ENCODE measurements at regions not wholly inside any gene's neighbourhood (a gene's known extent, or its start where the extent isn't known, plus 50 kb on each side); places are given as distances from the start of the nearest gene placed in this dataset.

DNA sequence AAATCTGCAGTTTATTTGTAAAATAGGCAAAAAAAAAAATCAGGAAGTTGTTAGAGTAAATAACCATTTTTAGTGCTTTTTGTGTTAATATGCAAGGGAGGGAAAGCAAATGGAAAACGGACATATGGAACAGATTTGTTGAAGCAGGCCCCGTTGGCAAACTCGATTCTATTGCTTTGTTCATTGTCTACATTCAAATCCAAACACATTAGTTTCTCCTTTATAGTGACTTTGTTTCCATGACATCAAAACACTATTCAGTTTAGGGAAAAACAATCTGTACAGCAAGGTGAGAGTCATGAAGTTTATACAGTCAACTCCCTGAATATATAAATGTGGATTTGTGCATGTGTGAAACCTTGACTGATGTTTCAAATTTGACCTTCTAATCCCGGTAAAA is 142.2 kb downstream of the FAM47A start:
- no peaks in the 10 kb centered on the region for H3K36me3 ChIP-seq
- WGBS, result 40% methylated on average over 4 of the region's 4 CpGs
- H3K27me3 ChIP-seq (replicated peaks; ENCODE audit: insufficient read depth), result no peaks in the 10 kb centered on the region
- no peaks in the 10 kb centered on the region for H3K4me1 ChIP-seq (replicated peaks)
- no peak overlapping the region for H3K27ac ChIP-seq
- H3K9me3 ChIP-seq, result no peaks in the 10 kb centered on the region
- intact Hi-C loops (cut with DNase I), result no loop called here
- no peak for DNase-seq (ENCODE audit: low spot score)
- no peak overlapping the region for H3K4me3 ChIP-seq
- TF ChIP-seq, protein P1, sequence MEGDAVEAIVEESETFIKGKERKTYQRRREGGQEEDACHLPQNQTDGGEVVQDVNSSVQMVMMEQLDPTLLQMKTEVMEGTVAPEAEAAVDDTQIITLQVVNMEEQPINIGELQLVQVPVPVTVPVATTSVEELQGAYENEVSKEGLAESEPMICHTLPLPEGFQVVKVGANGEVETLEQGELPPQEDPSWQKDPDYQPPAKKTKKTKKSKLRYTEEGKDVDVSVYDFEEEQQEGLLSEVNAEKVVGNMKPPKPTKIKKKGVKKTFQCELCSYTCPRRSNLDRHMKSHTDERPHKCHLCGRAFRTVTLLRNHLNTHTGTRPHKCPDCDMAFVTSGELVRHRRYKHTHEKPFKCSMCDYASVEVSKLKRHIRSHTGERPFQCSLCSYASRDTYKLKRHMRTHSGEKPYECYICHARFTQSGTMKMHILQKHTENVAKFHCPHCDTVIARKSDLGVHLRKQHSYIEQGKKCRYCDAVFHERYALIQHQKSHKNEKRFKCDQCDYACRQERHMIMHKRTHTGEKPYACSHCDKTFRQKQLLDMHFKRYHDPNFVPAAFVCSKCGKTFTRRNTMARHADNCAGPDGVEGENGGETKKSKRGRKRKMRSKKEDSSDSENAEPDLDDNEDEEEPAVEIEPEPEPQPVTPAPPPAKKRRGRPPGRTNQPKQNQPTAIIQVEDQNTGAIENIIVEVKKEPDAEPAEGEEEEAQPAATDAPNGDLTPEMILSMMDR (IDR thresholded peaks at IDR 0.05), result no peak
- TF ChIP-seq POLR2AphosphoS5 (IDR thresholded peaks at IDR 0.05) (no peak), POLR2A (IDR thresholded peaks at IDR 0.05) (no peak)

DNA sequence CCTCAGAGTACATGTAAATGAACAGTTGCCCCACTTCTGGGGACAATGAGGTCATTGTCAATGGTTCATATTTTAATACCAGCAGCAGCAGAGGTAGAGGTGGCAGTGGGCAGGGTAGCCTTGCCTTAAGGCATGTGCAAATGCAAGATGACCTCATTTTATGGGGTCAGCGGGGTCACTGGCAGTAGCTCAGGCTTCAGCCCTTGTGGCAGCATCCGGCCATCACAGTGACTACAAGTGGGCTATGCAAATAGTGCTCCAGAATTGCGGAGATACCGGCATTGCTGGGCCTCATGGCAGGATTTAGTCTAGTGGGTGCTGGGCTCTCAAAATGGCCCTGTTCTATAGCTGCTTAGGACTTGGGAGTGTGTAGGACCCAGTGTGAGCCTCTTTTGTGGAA is 144.7 kb downstream of the FAM47A start:
- Histone ChIP-seq H3K4me3 (no peak overlapping the region), H3K27me3 (replicated peaks; ENCODE audit: insufficient read depth) (no peaks in the 10 kb centered on the region), H3K36me3 (no peaks in the 10 kb centered on the region), H3K9me3 (no peaks in the 10 kb centered on the region), H3K4me1 (replicated peaks) (no peaks in the 10 kb centered on the region), H3K27ac (no peak overlapping the region)
- intact Hi-C loops (cut with DNase I), result no loop called here
- no peak for DNase-seq (ENCODE audit: low spot score)
- WGBS, result 100% methylated on average over 1 of the region's 4 CpGs
- no peak for TF ChIP-seq POLR2AphosphoS5 (IDR thresholded peaks at IDR 0.05)
- TF ChIP-seq, protein P1 (IDR thresholded peaks at IDR 0.05), result no peak
- no peak for TF ChIP-seq POLR2A (IDR thresholded peaks at IDR 0.05)

DNA sequence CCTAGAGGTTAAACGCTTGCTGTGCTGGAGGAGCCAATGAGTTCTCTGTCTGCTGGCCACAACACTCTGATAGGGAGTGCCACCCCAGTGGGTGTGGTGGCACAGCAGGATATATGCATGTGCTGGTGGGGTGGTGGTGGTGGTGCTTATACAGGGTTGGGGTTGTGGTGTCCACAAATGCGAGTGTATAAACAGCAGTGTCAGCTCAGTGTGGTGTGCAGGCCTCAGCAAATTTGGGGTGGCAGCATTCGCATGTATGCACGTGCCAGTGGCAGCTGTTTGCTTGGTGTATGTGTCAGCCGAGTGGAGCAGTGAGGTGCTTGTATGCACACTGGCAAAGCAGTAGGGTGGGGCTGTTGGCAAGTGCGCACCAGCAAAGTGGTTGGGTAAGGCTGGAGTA is 157.4 kb downstream of the FAM47A start:
- no peak for TF ChIP-seq POLR2AphosphoS5 (IDR thresholded peaks at IDR 0.05)
- TF ChIP-seq, protein P1 (IDR thresholded peaks at IDR 0.05), result no peak
- TF ChIP-seq POLR2A (IDR thresholded peaks at IDR 0.05), result no peak
- no peak overlapping the region for H3K27ac ChIP-seq
- H3K27me3 ChIP-seq (replicated peaks; ENCODE audit: insufficient read depth), result no peaks in the 10 kb centered on the region
- intact Hi-C loops (cut with DNase I), result no loop called here
- no peak overlapping the region for H3K4me3 ChIP-seq
- H3K4me1 ChIP-seq (replicated peaks), result no peaks in the 10 kb centered on the region
- H3K36me3 ChIP-seq, result no peaks in the 10 kb centered on the region
- no peak for DNase-seq (ENCODE audit: low spot score)
- 95% methylated on average over 6 of the region's 6 CpGs for WGBS
- H3K9me3 ChIP-seq, result no peaks in the 10 kb centered on the region

DNA sequence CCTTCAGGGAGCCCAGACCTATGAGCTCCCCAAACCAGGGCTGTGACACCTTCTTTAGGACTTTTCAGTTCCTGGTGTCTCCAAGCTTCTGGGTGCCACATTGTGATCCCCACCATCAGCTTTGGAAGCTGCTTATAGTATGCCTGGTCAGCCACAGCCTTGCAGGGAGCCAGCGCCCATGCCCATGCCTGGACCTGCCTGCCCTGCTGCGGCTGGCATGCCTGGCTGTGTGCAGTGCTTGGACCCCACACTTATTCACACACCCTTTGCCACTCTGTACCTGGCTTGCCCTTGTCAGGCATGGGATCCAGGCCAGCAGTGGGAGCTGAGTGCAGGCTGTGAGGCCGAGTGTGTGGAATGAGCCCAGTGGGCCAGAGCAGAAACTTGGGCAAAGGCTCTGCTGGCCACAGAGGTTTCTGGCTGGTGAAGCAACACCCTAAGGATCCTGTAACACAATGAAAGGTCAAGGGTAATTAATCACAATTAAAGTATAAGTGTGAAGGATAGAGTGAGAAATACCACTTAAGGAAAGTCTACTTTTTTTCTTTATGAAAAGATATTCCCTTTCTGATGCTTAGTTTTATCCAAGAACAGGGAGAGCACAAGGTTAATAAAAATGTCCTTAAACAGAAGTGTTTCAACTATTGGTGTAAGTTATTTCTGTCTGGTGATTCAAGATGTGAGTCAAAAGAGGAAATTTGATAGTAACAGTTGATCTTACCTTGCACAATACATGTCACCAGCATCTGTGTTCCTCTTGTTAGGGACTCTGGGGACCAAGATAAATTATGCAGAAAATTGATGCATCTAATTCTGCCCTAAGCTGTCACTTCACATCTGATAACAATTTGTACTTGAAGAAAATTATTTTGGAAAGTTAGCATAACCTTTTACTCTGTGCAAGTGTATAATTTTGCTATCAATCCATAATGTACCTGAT is 161.8 kb downstream of the FAM47A start:
- no peak for DNase-seq (ENCODE audit: low spot score)
- no peaks in the 10 kb centered on the region for H3K36me3 ChIP-seq
- no peaks in the 10 kb centered on the region for H3K9me3 ChIP-seq
- 55% methylated on average over 2 of the region's 3 CpGs for WGBS
- no peaks in the 10 kb centered on the region for H3K27me3 ChIP-seq (replicated peaks; ENCODE audit: insufficient read depth)
- TF ChIP-seq POLR2A (IDR thresholded peaks at IDR 0.05) (no peak), POLR2AphosphoS5 (IDR thresholded peaks at IDR 0.05) (no peak)
- TF ChIP-seq, protein P1 (IDR thresholded peaks at IDR 0.05), result no peak
- no peak overlapping the region for H3K27ac ChIP-seq
- intact Hi-C loops (cut with DNase I), result no loop called here
- H3K4me3 ChIP-seq, result no peak overlapping the region
- H3K4me1 ChIP-seq (replicated peaks), result no peaks in the 10 kb centered on the region

DNA sequence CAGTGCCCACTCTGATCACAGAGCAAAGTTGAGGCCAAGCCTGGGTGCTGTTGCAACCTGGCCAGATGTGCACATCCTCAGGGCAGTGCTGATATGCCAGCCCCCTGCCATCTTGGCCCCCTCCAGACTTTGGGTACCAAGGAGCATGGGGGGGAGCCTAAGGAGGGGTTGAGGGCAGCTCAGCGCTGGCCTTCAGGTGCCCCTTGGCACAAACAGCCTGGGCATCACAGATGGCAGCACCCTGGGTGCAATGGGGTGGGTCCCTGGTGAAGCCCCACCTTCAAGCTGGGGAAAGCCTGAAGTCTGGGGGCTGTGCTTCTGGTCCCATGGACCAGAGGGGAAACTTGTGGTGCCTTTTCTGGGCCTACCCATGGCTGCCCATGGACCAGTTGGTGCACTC is 163.0 kb downstream of the FAM47A start:
- Histone ChIP-seq H3K27ac (no peak overlapping the region), H3K4me1 (replicated peaks) (no peaks in the 10 kb centered on the region), H3K27me3 (replicated peaks; ENCODE audit: insufficient read depth) (no peaks in the 10 kb centered on the region), H3K9me3 (no peaks in the 10 kb centered on the region), H3K36me3 (no peaks in the 10 kb centered on the region), H3K4me3 (no peak overlapping the region)
- TF ChIP-seq POLR2A (IDR thresholded peaks at IDR 0.05), result no peak
- TF ChIP-seq, protein P1 (IDR thresholded peaks at IDR 0.05), result no peak
- WGBS, result 100% methylated on average over 1 of the region's 1 CpG
- intact Hi-C loops (cut with DNase I), result no loop called here
- DNase-seq (ENCODE audit: low spot score), result no peak

Data from prostate gland (tissue), 2 donors.